Epithelial cell of esophagus (primary cell): ENCODE measurements at regions not wholly inside any gene's neighbourhood (a gene's known extent, or its start where the extent isn't known, plus 50 kb on each side); places are given as distances from the start of the nearest gene placed in this dataset.
"Not testable (repeated sequence)": the region's sequence is repeated elsewhere in the genome, so short reads cannot be mapped to it uniquely, and the experiment has no call there.

Experiments
- DNase-seq: peaks from one replicate; pipeline ENCODE4 v3.0.0; 2010; ENCODE audit warnings: low read depth
- H3K4me3 ChIP-seq: 2 replicates; pipeline ENCODE4 v1.5.1; 2011; ENCODE audit warnings: mild to moderate bottlenecking, low read length, control low read depth
- TF ChIP-seq, protein P1 (sequence below): IDR thresholded peaks from 2 replicates; pipeline ENCODE4 v1.5.1; 2011; ENCODE audit warnings: low read depth, mild to moderate bottlenecking, low read length, control low read depth, inconsistent platforms; ENCODE audit not compliant: insufficient read depth; ENCODE audit errors: missing control alignments

DNA sequence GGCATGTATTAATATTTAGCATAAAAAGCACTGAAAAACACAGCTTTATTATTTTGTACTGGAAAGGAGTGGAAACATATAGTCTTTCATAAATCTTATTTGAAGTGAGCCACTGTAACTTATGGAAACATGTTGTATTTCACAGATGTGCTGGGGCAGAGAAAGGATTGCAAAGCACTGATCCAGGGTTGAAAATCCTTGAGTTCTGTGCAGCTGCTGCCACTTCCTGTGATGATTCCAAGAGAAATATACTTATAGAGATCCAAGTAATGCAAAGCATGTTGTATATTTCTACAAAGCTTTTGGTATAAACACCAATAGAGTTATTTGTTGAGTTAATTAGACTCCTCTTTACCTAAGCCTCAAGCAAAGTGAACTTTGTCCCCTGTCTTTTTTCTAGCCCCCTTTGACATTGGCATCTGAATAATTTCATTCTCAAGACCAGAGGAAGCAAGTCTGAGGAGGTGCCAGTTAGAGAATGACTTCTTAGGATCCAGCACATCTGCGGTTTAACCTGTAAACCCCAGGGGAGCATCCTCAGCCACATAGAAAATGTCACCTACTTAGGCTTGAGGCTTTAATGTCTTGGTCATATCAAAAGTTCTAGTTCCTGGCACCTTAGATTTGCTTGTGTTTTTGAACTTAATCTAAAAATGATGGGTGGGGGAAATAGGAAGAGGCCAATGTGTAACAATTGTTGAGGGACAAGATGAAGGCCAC is 173.3 kb downstream of the FASLG start:
- TF ChIP-seq, protein P1, sequence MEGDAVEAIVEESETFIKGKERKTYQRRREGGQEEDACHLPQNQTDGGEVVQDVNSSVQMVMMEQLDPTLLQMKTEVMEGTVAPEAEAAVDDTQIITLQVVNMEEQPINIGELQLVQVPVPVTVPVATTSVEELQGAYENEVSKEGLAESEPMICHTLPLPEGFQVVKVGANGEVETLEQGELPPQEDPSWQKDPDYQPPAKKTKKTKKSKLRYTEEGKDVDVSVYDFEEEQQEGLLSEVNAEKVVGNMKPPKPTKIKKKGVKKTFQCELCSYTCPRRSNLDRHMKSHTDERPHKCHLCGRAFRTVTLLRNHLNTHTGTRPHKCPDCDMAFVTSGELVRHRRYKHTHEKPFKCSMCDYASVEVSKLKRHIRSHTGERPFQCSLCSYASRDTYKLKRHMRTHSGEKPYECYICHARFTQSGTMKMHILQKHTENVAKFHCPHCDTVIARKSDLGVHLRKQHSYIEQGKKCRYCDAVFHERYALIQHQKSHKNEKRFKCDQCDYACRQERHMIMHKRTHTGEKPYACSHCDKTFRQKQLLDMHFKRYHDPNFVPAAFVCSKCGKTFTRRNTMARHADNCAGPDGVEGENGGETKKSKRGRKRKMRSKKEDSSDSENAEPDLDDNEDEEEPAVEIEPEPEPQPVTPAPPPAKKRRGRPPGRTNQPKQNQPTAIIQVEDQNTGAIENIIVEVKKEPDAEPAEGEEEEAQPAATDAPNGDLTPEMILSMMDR = no peak
- H3K4me3 ChIP-seq = no peak overlapping the region
- no peak for DNase-seq

DNA sequence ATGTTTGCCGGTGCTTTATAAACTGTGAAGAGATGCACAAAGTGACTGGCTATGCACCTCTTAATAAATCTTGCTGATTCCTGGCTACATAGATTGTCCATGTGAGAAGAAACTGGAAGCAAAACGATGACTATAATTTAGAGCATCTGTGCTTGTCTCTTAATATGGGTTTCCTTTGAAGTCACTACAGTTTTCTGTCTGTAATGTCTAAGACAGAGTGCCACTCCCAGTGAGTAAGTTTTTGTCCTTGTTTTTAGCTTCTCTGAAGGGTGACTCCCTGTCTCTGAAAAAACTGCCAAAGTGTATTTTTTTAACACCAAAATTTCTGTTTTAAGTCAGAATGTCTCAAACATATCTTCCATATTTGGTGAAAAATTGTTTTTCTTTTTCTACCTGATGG is 175.1 kb downstream of the FASLG start:
- TF ChIP-seq, protein P1 = no peak
- no peak overlapping the region for H3K4me3 ChIP-seq
- DNase-seq = peak; percentile 18

DNA sequence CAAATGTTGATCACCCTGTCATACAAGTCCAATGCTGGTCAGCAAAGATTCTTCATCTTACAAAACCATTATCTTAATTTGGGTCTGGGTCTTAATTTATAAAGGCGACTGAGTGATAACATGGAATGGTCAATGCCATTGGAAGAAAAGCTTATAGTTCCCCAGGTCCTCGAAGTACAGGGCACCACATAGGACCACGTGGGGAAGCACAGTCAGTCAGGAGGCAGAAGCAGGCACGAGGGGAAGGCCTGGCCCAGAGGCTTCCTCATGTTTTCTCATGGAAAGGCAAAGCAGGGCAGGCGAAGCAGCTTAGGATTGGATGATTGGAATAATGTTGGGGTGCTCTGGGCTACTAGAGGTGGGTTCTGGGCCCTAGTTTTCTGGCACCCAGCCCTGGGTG is 175.7 kb downstream of the FASLG start:
- no peak overlapping the region for H3K4me3 ChIP-seq
- DNase-seq = no peak
- TF ChIP-seq, protein P1 = no peak

DNA sequence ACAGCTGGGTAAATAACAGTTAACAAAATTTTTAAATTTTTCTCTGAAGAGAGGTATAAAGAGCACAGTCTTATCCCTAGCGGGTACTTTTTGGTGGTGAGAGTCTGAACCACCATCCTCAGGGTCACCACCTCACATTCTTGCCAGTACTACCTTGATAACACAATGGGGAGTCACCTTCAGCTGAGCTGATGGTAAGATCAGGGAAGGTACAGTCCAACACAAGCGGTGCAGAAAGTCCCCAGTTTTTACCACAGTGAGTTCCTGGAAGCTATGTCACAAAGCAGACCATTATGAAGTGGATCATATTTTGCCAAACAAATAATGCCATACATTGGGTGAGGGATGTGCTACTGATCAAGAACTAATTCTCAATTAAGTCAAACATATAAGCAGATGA is 176.9 kb downstream of the FASLG start:
- TF ChIP-seq, protein P1 = no peak
- H3K4me3 ChIP-seq = no peak overlapping the region
- no peak for DNase-seq

DNA sequence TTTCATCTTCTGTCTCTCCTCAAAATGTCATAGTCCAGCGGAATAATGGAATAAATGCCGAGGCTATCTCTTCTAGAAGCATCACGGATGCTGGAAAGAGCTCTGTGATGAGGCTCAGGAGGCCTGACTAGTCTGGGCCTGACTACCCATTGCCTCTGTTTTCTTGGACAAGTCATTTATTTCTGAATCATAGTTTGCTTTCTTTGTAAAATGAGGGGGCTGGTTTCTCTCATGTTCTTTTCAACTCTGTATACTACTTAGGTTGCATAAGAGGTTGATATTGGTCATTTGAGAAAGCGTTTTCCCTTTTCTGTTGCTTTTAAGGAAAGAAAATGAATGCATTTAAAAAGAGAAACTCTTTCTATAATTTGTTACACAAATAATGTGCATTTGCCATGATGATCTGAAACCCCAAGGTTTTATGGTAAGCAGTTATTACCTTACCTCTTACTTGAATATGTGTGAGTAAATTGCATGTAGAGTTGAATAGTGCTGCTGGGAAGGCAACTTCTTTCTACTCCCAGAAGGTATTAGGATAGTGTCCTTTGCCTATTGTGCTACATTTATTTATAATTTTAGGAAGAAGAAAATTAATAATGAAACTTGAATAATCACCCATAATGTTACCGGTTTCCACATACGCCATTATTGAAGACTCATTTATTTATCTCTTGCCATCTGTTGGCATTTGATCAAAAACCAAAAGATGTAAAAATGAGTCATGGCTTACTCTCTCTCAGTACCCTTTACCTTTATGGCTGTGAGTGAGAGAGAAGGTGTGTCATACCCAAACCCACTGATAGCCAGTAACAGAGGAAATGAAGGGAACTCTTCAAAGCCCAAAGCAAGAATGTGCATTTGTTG is 179.1 kb downstream of the FASLG start:
- no peak overlapping the region for H3K4me3 ChIP-seq
- TF ChIP-seq, protein P1 = no peak
- DNase-seq = peak; percentile 94

DNA sequence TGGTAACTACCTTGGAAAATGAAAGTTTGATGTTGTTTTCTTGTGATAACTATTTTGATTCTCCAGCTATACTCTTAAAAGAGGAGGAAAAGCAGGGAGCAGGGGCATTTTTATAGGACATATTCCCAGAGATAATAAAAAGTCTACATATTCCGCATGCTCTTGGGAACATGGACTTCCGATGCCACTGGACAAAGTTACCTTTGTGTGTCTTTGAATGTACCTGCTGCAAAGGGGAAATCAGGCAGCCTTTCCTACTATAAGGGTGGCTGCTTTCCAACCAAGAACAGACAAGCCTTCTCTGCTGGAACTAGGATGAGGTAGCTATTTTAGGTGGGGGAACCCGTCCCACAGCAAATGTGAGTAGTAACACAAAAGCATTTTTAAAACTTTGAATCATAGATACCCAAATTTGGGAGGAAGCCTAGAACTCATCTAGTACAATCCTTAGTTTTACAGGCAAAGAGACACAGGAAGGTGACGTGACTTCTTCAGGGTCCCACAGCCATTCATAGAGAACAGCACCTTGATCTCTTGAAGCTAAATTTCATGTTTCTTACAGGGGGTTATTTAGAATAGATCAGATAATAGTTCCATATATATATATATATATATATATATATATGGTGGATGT is 179.9 kb downstream of the FASLG start:
- TF ChIP-seq, protein P1 = no peak
- no peak overlapping the region for H3K4me3 ChIP-seq
- DNase-seq = peak; percentile 23

DNA sequence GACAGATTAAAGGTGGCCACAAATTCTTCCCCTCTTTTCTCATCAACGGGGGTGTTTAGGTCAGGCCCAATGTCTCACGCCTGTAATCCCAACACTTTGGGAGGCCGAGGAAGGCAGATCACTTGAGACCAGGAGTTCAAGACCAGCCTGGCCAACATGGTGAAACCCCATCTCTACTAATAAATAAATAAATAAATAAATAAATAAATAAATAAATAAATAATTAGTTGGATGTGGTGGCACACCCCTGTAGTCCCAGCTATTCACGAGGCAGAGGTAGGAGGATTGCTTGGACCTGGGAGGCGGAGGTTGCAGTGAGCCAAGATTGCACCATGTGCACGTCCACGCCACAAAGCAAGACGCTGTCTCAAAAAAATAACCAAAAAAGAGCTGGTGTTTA is 180.7 kb downstream of the FASLG start:
- DNase-seq, H3K4me3 ChIP-seq: not testable (repeated sequence)
